HepG2 (cell line): ENCODE measurements at regions not wholly inside any gene's neighbourhood (a gene's known extent, or its start where the extent isn't known, plus 50 kb on each side); places are given as distances from the start of the nearest gene placed in this dataset.

Experiments
- ATAC-seq: fragments of 200-7000 bp; cut with Tn5 transposase; 3 replicates; pipeline ENCODE4 v1.9.1; 2020; ENCODE audit warnings: mild to moderate bottlenecking, moderate library complexity
- BruUV-seq: library from RNA; stranded (reverse); fragments of 400-500 nt; replicated peaks from 2 replicates; lab custom pipeline; 2021; lab: Mats Ljungman, UMichigan
- CTCF ChIA-PET: fragments of 300-600 bp; formaldehyde crosslinking; extraction: SDS; loops from one replicate; lab custom pipeline; 2021; ENCODE audit warnings: low total read pairs, inconsistent platforms, low intra/inter-chr PET ratio; lab: Yijun Ruan, JAX
- POLR2A ChIA-PET: fragments of 350-600 bp; sonication (Branson Sonifier 250); formaldehyde crosslinking; loops from one replicate; lab custom pipeline; 2020; ENCODE audit warnings: antibody characterized with exemption, inconsistent platforms; lab: Yijun Ruan, JAX
- DNase-seq: peaks from one replicate; pipeline ENCODE4 v3.0.0-alpha.2; 2015; ENCODE audit warnings: low spot score
- FAIRE-seq: peaks from 3 replicates; lab custom pipeline; 2011; peaks lifted over from hg19 to GRCh38; lab: Jason Lieb, UNC
- H2AFZ ChIP-seq: one replicate; pipeline ENCODE4 v1.6.1; 2011; ENCODE audit warnings: low read length, inconsistent platforms
- H3K27ac ChIP-seq: fragments of 300-600 bp; 3 replicates; pipeline ENCODE4 v1.8.0; 2011; ENCODE audit warnings: mixed run types, mild to moderate bottlenecking, mixed read lengths, low read length, inconsistent platforms; ENCODE audit not compliant: insufficient read depth; ENCODE audit errors: extremely low read length
- H3K27me3 ChIP-seq, 2 experiments: fragments of 200-600 bp in 1 of 2; 2 replicates in 1 of 2; 3 replicates in 1 of 2; pipeline versions ENCODE4 v1.6.0 to v1.8.0; 2011; ENCODE audit warnings: low read length in 2 of 2, mild to moderate bottlenecking in 2 of 2, moderate library complexity in 2 of 2, inconsistent platforms in 1 of 2; ENCODE audit not compliant: insufficient read depth in 2 of 2, control insufficient read depth in 1 of 2
- H3K36me3 ChIP-seq, 2 experiments: fragments of 200-600 bp in 1 of 2; replicated peaks in 1 of 2; 2 replicates in 1 of 2; 3 replicates in 1 of 2; pipeline versions ENCODE4 v1.5.1 to v1.8.0; 2011; ENCODE audit warnings: low read length in 2 of 2, inconsistent platforms in 1 of 2; ENCODE audit not compliant: insufficient read depth in 2 of 2, control insufficient read depth in 1 of 2
- H3K4me1 ChIP-seq: 2 replicates; pipeline ENCODE4 v1.5.1; 2012; ENCODE audit warnings: low read length, inconsistent platforms; ENCODE audit not compliant: insufficient read depth
- H3K4me2 ChIP-seq: 2 replicates; pipeline ENCODE4 v1.6.0; 2011; ENCODE audit warnings: low read depth, low read length, inconsistent platforms
- H3K4me3 ChIP-seq, 3 experiments: fragments of 200-600 bp in 1 of 3; sonication (generic), shearing (Covaris generic) in 1 of 3; replicated peaks in 1 of 3; 2 replicates each; pipeline ENCODE4 v1.5.1; 2011 to 2016; ENCODE audit warnings: low read length in 3 of 3, inconsistent platforms in 2 of 3, low read depth in 2 of 3, mild to moderate bottlenecking in 2 of 3, control low read depth in 1 of 3, mixed read lengths in 1 of 3; ENCODE audit not compliant: insufficient read depth in 1 of 3
- H3K79me2 ChIP-seq: one replicate; pipeline ENCODE4 v1.6.1; 2011; ENCODE audit warnings: low read length, inconsistent platforms; ENCODE audit not compliant: insufficient read depth
- H3K9ac ChIP-seq: 2 replicates; pipeline ENCODE4 v1.6.0; 2011; ENCODE audit warnings: mild to moderate bottlenecking, low read depth, low read length, inconsistent platforms; ENCODE audit not compliant: insufficient read depth
- H3K9me3 ChIP-seq: 2 replicates; pipeline ENCODE4 v1.5.1; 2012; ENCODE audit warnings: mild to moderate bottlenecking, low read length
- H4K20me1 ChIP-seq: 2 replicates; pipeline ENCODE4 v1.6.0; 2011; ENCODE audit warnings: inconsistent platforms, mild to moderate bottlenecking, low read length, moderate library complexity; ENCODE audit not compliant: insufficient read depth
- BCL6 ChIP-seq: IDR thresholded peaks from 2 replicates; pipeline ENCODE4 v1.6.1; 2016; ENCODE audit warnings: missing genetic modification reagents, missing compliant biosample characterization
- BRCA1 ChIP-seq: sonication (generic); formaldehyde crosslinking; IDR thresholded peaks from 2 replicates; pipeline ENCODE4 v1.4.0; 2020; ENCODE audit warnings: missing genetic modification reagents
- CBX5 ChIP-seq: sonication (generic); formaldehyde crosslinking; IDR thresholded peaks from 2 replicates; pipeline ENCODE4 v1.4.0; 2020; ENCODE audit warnings: missing genetic modification reagents, borderline replicate concordance
- CHCHD3 ChIP-seq: sonication (generic); formaldehyde crosslinking; IDR thresholded peaks from 2 replicates; pipeline ENCODE4 v1.8.0; 2022; ENCODE audit warnings: mild to moderate bottlenecking, missing genetic modification reagents, moderate library complexity
- JUNB ChIP-seq: sonication (generic); formaldehyde crosslinking; IDR thresholded peaks from 2 replicates; pipeline ENCODE4 v1.8.0; 2022; ENCODE audit warnings: missing genetic modification reagents, mild to moderate bottlenecking, borderline replicate concordance
- JUND ChIP-seq: sonication (generic); formaldehyde crosslinking; IDR thresholded peaks from 2 replicates; pipeline ENCODE4 v1.8.0; 2022; ENCODE audit warnings: mild to moderate bottlenecking, missing genetic modification reagents
- KDM2A ChIP-seq: sonication (generic); formaldehyde crosslinking; IDR thresholded peaks from 2 replicates; pipeline ENCODE4 v1.4.0; 2020; ENCODE audit warnings: low read depth, missing genetic modification reagents, borderline replicate concordance
- KDM6A ChIP-seq: IDR thresholded peaks from 2 replicates; pipeline ENCODE4 v1.6.1; 2016; ENCODE audit warnings: low read depth
- ZC3H13 ChIP-seq: sonication (generic); formaldehyde crosslinking; IDR thresholded peaks from 2 replicates; pipeline ENCODE4 v1.8.1; 2023; ENCODE audit warnings: mild to moderate bottlenecking, missing genetic modification reagents, moderate library complexity
- ZKSCAN8 ChIP-seq: IDR thresholded peaks from 2 replicates; pipeline ENCODE4 v1.6.1; 2016; ENCODE audit warnings: borderline replicate concordance, missing genetic modification reagents, missing compliant biosample characterization
- ZNF142 ChIP-seq: sonication (generic); formaldehyde crosslinking; IDR thresholded peaks from 2 replicates; pipeline ENCODE4 v1.4.0; 2020; ENCODE audit warnings: missing genetic modification reagents
- ZNF264 ChIP-seq: sonication (generic); formaldehyde crosslinking; IDR thresholded peaks from 2 replicates; pipeline ENCODE4 v1.4.0; 2020; ENCODE audit warnings: missing genetic modification reagents
- ZNF770 ChIP-seq: sonication (generic); formaldehyde crosslinking; IDR thresholded peaks from 2 replicates; pipeline ENCODE4 v1.5.0; 2020; ENCODE audit warnings: mild to moderate bottlenecking, missing genetic modification reagents
- in situ Hi-C: cut with HindIII; loops from 2 replicates; pipeline ENCODE4 v1.10.0; 2017; ENCODE audit warnings: low pct_unique_long_range_greater_than_20kb; ENCODE audit not compliant: extremely low pct_ligation_motif_present
- intact Hi-C: fragments of 100-400 bp; cut with micrococcal nuclease; formaldehyde crosslinking; loops from one replicate; pipeline ENCODE4 v1.10.0; 2022; ENCODE audit not compliant: unreplicated experiment

- in situ Hi-C loops (no loop called here), intact Hi-C loops (no loop called here)
- no TSS peak for BruUV-seq
- no peak overlapping the region for H2AFZ ChIP-seq
- H3K27me3 ChIP-seq = no peaks in the 10 kb centered on the region; a peak in 1 of 5 replicates
- H3K79me2 ChIP-seq = no peaks in the 10 kb centered on the region
- H3K9ac ChIP-seq = no peak overlapping the region
- no peak overlapping the region for H3K4me2 ChIP-seq
- CTCF ChIA-PET = no interaction called here
- no peak for FAIRE-seq
- no peaks in the 10 kb centered on the region for H4K20me1 ChIP-seq
- H3K4me1 ChIP-seq = no peaks in the 10 kb centered on the region
- H3K36me3 ChIP-seq = no peaks in the 10 kb centered on the region
- no peaks in the 10 kb centered on the region for H3K9me3 ChIP-seq
- DNase-seq = no peak
- no peak for ATAC-seq
- H3K27ac ChIP-seq = no peak overlapping the region
- no peak overlapping the region for H3K4me3 ChIP-seq
- TF ChIP-seq CHCHD3 (CRISPR knock-in tag) (no peak), BCL6 (CRISPR knock-in tag) (no peak), ZNF770 (CRISPR knock-in tag) (no peak), JUNB (no peak), BRCA1 (CRISPR knock-in tag) (no peak), ZC3H13 (CRISPR knock-in tag) (no peak)
- POLR2A ChIA-PET = no interaction called here
Observed at GRCh38 chr3:15887261-15887660, 89.5 kb upstream of the ANKRD28 start.

- H3K79me2 ChIP-seq = no peaks in the 10 kb centered on the region
- DNase-seq = no peak
- H3K4me2 ChIP-seq = no peak overlapping the region
- intact Hi-C loops = no loop called here
- no peaks in the 10 kb centered on the region for H3K36me3 ChIP-seq
- H2AFZ ChIP-seq = no peak overlapping the region
- TF ChIP-seq ZNF264 (CRISPR knock-in tag) (no peak), ZKSCAN8 (CRISPR knock-in tag) (no peak), CBX5 (CRISPR knock-in tag) (no peak), JUND (CRISPR knock-in tag) (no peak), ZNF142 (no peak), KDM2A (CRISPR knock-in tag) (no peak), KDM6A (CRISPR knock-in tag) (no peak)
- TF ChIP-seq, all 625 proteins: peak for 0
- ATAC-seq (no peak), FAIRE-seq (no peak)
- Histone ChIP-seq H3K4me3 (no peak overlapping the region), H3K27me3 (no peaks in the 10 kb centered on the region; a peak in 1 of 5 replicates), H3K27ac (no peak overlapping the region), H3K4me1 (no peaks in the 10 kb centered on the region), H3K9me3 (no peaks in the 10 kb centered on the region), H3K9ac (no peak overlapping the region), H4K20me1 (no peaks in the 10 kb centered on the region)
- ChIA-PET CTCF (no interaction called here), POLR2A (no interaction called here)
- in situ Hi-C loops = no loop called here
- BruUV-seq = no TSS peak
Observed at GRCh38 chr3:15889936-15890335, 92.2 kb upstream of the ANKRD28 start.
